HG03139 (cell line): ENCODE measurements at regions not wholly inside any gene's neighbourhood (a gene's known extent, or its start where the extent isn't known, plus 50 kb on each side); places are given as distances from the start of the nearest gene placed in this dataset.
"Not testable (repeated sequence)": the region's sequence is repeated elsewhere in the genome, so short reads cannot be mapped to it uniquely, and the experiment has no call there.

Source experiments
- ATAC-seq: cut with Tn5 transposase; IDR thresholded peaks from one replicate; pipeline ENCODE4 v1.9.1; 2021; ENCODE audit not compliant: unreplicated experiment

GRCh38 chr14:83830316-83830715, 1699.6 kb upstream of the FLRT2 start:
- ATAC-seq: no peak

- no peak for ATAC-seq
Observed at GRCh38 chr14:83838226-83838625, 1691.7 kb upstream of the FLRT2 start.

GRCh38 chr14:83842547-83842946, 1687.4 kb upstream of the FLRT2 start:
- no peak for ATAC-seq

- no peak for ATAC-seq
Observed at GRCh38 chr14:83847102-83847501, 1682.8 kb upstream of the FLRT2 start.

- ATAC-seq: no peak
Observed at GRCh38 chr14:83850092-83850491, 1679.9 kb upstream of the FLRT2 start.

- no peak for ATAC-seq
Observed at GRCh38 chr14:83856334-83856733, 1673.6 kb upstream of the FLRT2 start.

- ATAC-seq: no peak
Observed at GRCh38 chr14:83860631-83861155, 1669.3 kb upstream of the FLRT2 start.

GRCh38 chr14:83863042-83863774, 1666.7 kb upstream of the FLRT2 start:
- no peak for ATAC-seq

GRCh38 chr14:83864106-83864505, 1665.8 kb upstream of the FLRT2 start:
- ATAC-seq: no peak

- ATAC-seq: no peak
Observed at GRCh38 chr14:83867566-83868225, 1662.2 kb upstream of the FLRT2 start.

- no peak for ATAC-seq
Observed at GRCh38 chr14:83870546-83871270, 1659.2 kb upstream of the FLRT2 start.

- ATAC-seq: no peak
Observed at GRCh38 chr14:83873669-83874068, 1656.3 kb upstream of the FLRT2 start.

GRCh38 chr14:83874662-83875061, 1655.3 kb upstream of the FLRT2 start:
- no peak for ATAC-seq

- no peak for ATAC-seq
Observed at GRCh38 chr14:83883732-83884131, 1646.2 kb upstream of the FLRT2 start.

- no peak for ATAC-seq
Observed at GRCh38 chr14:83885837-83886293, 1644.1 kb upstream of the FLRT2 start.

GRCh38 chr14:83887866-83888265, 1642.1 kb upstream of the FLRT2 start:
- ATAC-seq: no peak

GRCh38 chr14:83893447-83893846, 1636.5 kb upstream of the FLRT2 start:
- no peak for ATAC-seq

- ATAC-seq: no peak
Observed at GRCh38 chr14:83894568-83894967, 1635.4 kb upstream of the FLRT2 start.

- not testable (repeated sequence) for ATAC-seq
Observed at GRCh38 chr14:83898558-83898957, 1631.4 kb upstream of the FLRT2 start.

GRCh38 chr14:83899706-83900105, 1630.2 kb upstream of the FLRT2 start:
- ATAC-seq: no peak

- ATAC-seq: no peak
Observed at GRCh38 chr14:83905157-83905556, 1624.8 kb upstream of the FLRT2 start.

GRCh38 chr14:83908419-83908818, 1621.5 kb upstream of the FLRT2 start:
- ATAC-seq: no peak
